Natural killer cell (primary cell): ENCODE measurements at regions not wholly inside any gene's neighbourhood (a gene's known extent, or its start where the extent isn't known, plus 50 kb on each side); places are given as distances from the start of the nearest gene placed in this dataset.

ENCODE experiments used
- ATAC-seq, 3 donors: fragments of 150-1000 bp in 2 of 3; fragments of 200-7000 bp in 1 of 3; cut with Tn5 transposase; 1 replicate in 1 of 3; 2 replicates in 2 of 3; pipeline ENCODE4 v1.10.0; 2021; ENCODE audit warnings: mild to moderate bottlenecking in 2 of 3, moderate library complexity in 2 of 3
- DNase-seq, 2 donors: peaks; one replicate each; pipeline versions ENCODE4 v3.0.0 to v3.0.0-alpha.2; 2013 to 2021; ENCODE audit warnings: mixed read lengths in 1 of 2
- H3K27ac ChIP-seq: one replicate; pipeline ENCODE4 v1.5.1; 2013; ENCODE audit warnings: mild to moderate bottlenecking, low read length
- H3K27me3 ChIP-seq: one replicate; pipeline ENCODE4 v1.6.1; 2013; ENCODE audit warnings: low read length; ENCODE audit not compliant: control insufficient read depth, insufficient read depth
- H3K36me3 ChIP-seq: one replicate; pipeline ENCODE4 v1.6.1; 2013; ENCODE audit warnings: low read length; ENCODE audit not compliant: control insufficient read depth, insufficient read depth
- H3K4me1 ChIP-seq: one replicate; pipeline ENCODE4 v1.6.1; 2013; ENCODE audit warnings: low read length; ENCODE audit not compliant: control insufficient read depth, insufficient read depth
- H3K4me3 ChIP-seq: one replicate; pipeline ENCODE4 v1.5.1; 2013; ENCODE audit warnings: low read length
- H3K9me3 ChIP-seq: one replicate; pipeline ENCODE4 v1.6.1; 2013; ENCODE audit warnings: low read length; ENCODE audit not compliant: control insufficient read depth, insufficient read depth
- H3K27ac Mint-ChIP-seq, 2 donors: one replicate each; pipeline ENCODE4 v1.8.0; 2022; ENCODE audit warnings: mild to moderate bottlenecking in 2 of 2, mixed read lengths in 2 of 2, moderate library complexity in 1 of 2
- H3K27me3 Mint-ChIP-seq, 2 donors: one replicate each; pipeline ENCODE4 v1.8.0; 2022; ENCODE audit warnings: low read depth in 2 of 2, mixed read lengths in 2 of 2
- H3K36me3 Mint-ChIP-seq: one replicate; pipeline ENCODE4 v1.8.0; 2022; ENCODE audit warnings: mixed read lengths
- H3K4me1 Mint-ChIP-seq, 2 donors: one replicate each; pipeline ENCODE4 v1.8.0; 2022; ENCODE audit warnings: mixed read lengths in 2 of 2
- H3K4me3 Mint-ChIP-seq: one replicate; pipeline ENCODE4 v1.8.0; 2022; ENCODE audit warnings: mild to moderate bottlenecking, moderate library complexity, mixed read lengths
- H3K9me3 Mint-ChIP-seq, 2 donors: one replicate each; pipeline ENCODE4 v1.8.0; 2022; ENCODE audit warnings: mixed read lengths in 2 of 2
- CTCF ChIP-seq: fragments of 200-600 bp; IDR thresholded peaks from one replicate; pipeline ENCODE4 v1.8.0; 2022; ENCODE audit warnings: antibody characterized with exemption
- WGBS: methylation state at CpG from one replicate; pipeline ENCODE4 v1.1.7; 2013; ENCODE audit warnings: missing lambda C conversion rate; ENCODE audit not compliant: insufficient coverage; 5-methylcytosine and 5-hydroxymethylcytosine counted together
- intact Hi-C: fragments of 100-400 bp; cut with micrococcal nuclease; formaldehyde crosslinking; loops from one replicate; pipeline ENCODE4 v1.14.2; 2022

GRCh38 chr2:220335591-220335915, 708.1 kb downstream of the SLC4A3 start:
- no peaks in the 10 kb centered on the region for H3K4me1 Mint-ChIP-seq
- H3K27me3 Mint-ChIP-seq, result no peaks in the 10 kb centered on the region
- no peak for TF ChIP-seq CTCF
- WGBS, result 64% methylated on average over 2 of the region's 4 CpGs
- Histone ChIP-seq H3K27ac (no peak overlapping the region), H3K27me3 (no peaks in the 10 kb centered on the region), H3K4me3 (no peak overlapping the region), H3K9me3 (peaks cover 7% of the 10 kb centered on the region), H3K36me3 (no peaks in the 10 kb centered on the region), H3K4me1 (no peaks in the 10 kb centered on the region)
- ATAC-seq, result no peak
- H3K9me3 Mint-ChIP-seq, result peaks cover 12 to 21% of the 10 kb centered on the region in 2 donors
- H3K36me3 Mint-ChIP-seq, result peaks cover 13% of the 10 kb centered on the region
- H3K27ac Mint-ChIP-seq, result no peak overlapping the region
- DNase-seq, result no peak
- no peak overlapping the region for H3K4me3 Mint-ChIP-seq
- intact Hi-C loops, result no loop called here

GRCh38 chr2:220336771-220337170, 709.3 kb downstream of the SLC4A3 start:
- no peaks in the 10 kb centered on the region for H3K27me3 ChIP-seq
- no peaks in the 10 kb centered on the region for H3K36me3 ChIP-seq
- Mint-ChIP-seq H3K36me3 (peaks cover 8% of the 10 kb centered on the region), H3K4me3 (no peak overlapping the region), H3K27me3 (no peaks in the 10 kb centered on the region), H3K9me3 (peaks cover 10 to 18% of the 10 kb centered on the region in 2 donors), H3K4me1 (no peaks in the 10 kb centered on the region), H3K27ac (no peak overlapping the region)
- peaks cover 7% of the 10 kb centered on the region for H3K9me3 ChIP-seq
- ATAC-seq (no peak), DNase-seq (no peak)
- no peak for TF ChIP-seq CTCF
- H3K4me1 ChIP-seq, result no peaks in the 10 kb centered on the region
- intact Hi-C loops, result no loop called here
- 67% methylated on average over 2 of the region's 2 CpGs for whole genome bisulfite sequencing
- no peak overlapping the region for H3K4me3 ChIP-seq
- no peak overlapping the region for H3K27ac ChIP-seq

GRCh38 chr2:220337611-220338440, 710.4 kb downstream of the SLC4A3 start:
- Histone ChIP-seq H3K9me3 (peaks cover 7% of the 10 kb centered on the region), H3K4me3 (no peak overlapping the region), H3K27ac (no peak overlapping the region), H3K36me3 (no peaks in the 10 kb centered on the region), H3K4me1 (no peaks in the 10 kb centered on the region), H3K27me3 (no peaks in the 10 kb centered on the region)
- ATAC-seq, result no peak
- Mint-ChIP-seq H3K4me1 (no peaks in the 10 kb centered on the region), H3K4me3 (no peak overlapping the region), H3K27ac (no peak overlapping the region), H3K36me3 (peaks cover 8% of the 10 kb centered on the region), H3K27me3 (no peaks in the 10 kb centered on the region), H3K9me3 (peaks cover 10 to 17% of the 10 kb centered on the region in 2 donors)
- 71% methylated on average over 1 of the region's 2 CpGs for WGBS
- DNase-seq, result no peak
- TF ChIP-seq CTCF, result no peak
- intact Hi-C loops, result no loop called here

GRCh38 chr2:220341014-220341413, 713.6 kb downstream of the SLC4A3 start:
- no peak overlapping the region for H3K27ac ChIP-seq
- Mint-ChIP-seq H3K27me3 (no peaks in the 10 kb centered on the region), H3K4me3 (no peak overlapping the region), H3K9me3 (peaks cover 10 to 17% of the 10 kb centered on the region in 2 donors), H3K27ac (no peak overlapping the region), H3K36me3 (no peaks in the 10 kb centered on the region), H3K4me1 (no peaks in the 10 kb centered on the region)
- DNase-seq (no peak), ATAC-seq (no peak)
- no peaks in the 10 kb centered on the region for H3K4me1 ChIP-seq
- no peaks in the 10 kb centered on the region for H3K9me3 ChIP-seq
- WGBS, result 20% methylated on average over 2 of the region's 3 CpGs
- no peak overlapping the region for H3K4me3 ChIP-seq
- H3K36me3 ChIP-seq, result no peaks in the 10 kb centered on the region
- H3K27me3 ChIP-seq, result no peaks in the 10 kb centered on the region
- no peak for TF ChIP-seq CTCF
- intact Hi-C loops, result no loop called here
